PC-3 (cell line): ENCODE measurements at regions not wholly inside any gene's neighbourhood (a gene's known extent, or its start where the extent isn't known, plus 50 kb on each side); places are given as distances from the start of the nearest gene placed in this dataset.

Source experiments
- ATAC-seq: fragments of 200-7000 bp; cut with Tn5 transposase; 2 replicates; pipeline ENCODE4 v1.9.1; 2020; ENCODE audit warnings: mild to moderate bottlenecking, moderate library complexity
- BruUV-seq: library from RNA; stranded (reverse); fragments of 400-500 nt; replicated peaks from 2 replicates; lab custom pipeline; 2021; lab: Mats Ljungman, UMichigan
- CTCF ChIA-PET: fragments of 300-600 bp; sonication (Branson Sonifier 250); formaldehyde crosslinking; loops from one replicate; lab custom pipeline; 2022; ENCODE audit warnings: antibody characterized with exemption; lab: Charles Lee
- POLR2A ChIA-PET: fragments of 300-600 bp; sonication (Branson Sonifier 250); formaldehyde crosslinking; loops from one replicate; lab custom pipeline; 2022; ENCODE audit warnings: antibody characterized with exemption; ENCODE audit not compliant: unreplicated experiment; lab: Charles Lee
- DNase-seq: peaks from one replicate; pipeline ENCODE4 v3.0.0-alpha.2; 2015
- H2AFZ ChIP-seq: fragments of 300-600 bp; sonication (generic); 2 replicates; pipeline ENCODE4 v1.6.0; 2016; ENCODE audit warnings: antibody characterized with exemption, low read length
- H3F3A ChIP-seq: fragments of 300-600 bp; sonication (generic); one replicate; pipeline ENCODE4 v1.6.0; 2017; ENCODE audit warnings: antibody characterized with exemption, low read length, control low read depth, mild to moderate bottlenecking; ENCODE audit not compliant: unreplicated experiment
- H3K27ac ChIP-seq: fragments of 300-600 bp; sonication (generic); 2 replicates; pipeline ENCODE4 v1.5.1; 2016; ENCODE audit warnings: mild to moderate bottlenecking, low read length
- H3K27me3 ChIP-seq: fragments of 300-600 bp; sonication (generic); 2 replicates; pipeline ENCODE4 v1.6.1; 2016; ENCODE audit warnings: low read length, mixed read lengths
- H3K36me3 ChIP-seq: fragments of 300-600 bp; sonication (generic); 2 replicates; pipeline ENCODE4 v1.6.1; 2016; ENCODE audit warnings: low read depth, mixed run types, low read length, mixed read lengths
- H3K4me1 ChIP-seq: fragments of 300-600 bp; sonication (generic); 2 replicates; pipeline ENCODE4 v1.5.1; 2016; ENCODE audit warnings: low read length; ENCODE audit not compliant: insufficient read depth
- H3K4me2 ChIP-seq: fragments of 300-600 bp; sonication (generic); 2 replicates; pipeline ENCODE4 v1.6.0; 2016; ENCODE audit warnings: low read length
- H3K4me3 ChIP-seq: fragments of 300-600 bp; sonication (generic); 2 replicates; pipeline ENCODE4 v1.5.1; 2016; ENCODE audit warnings: mild to moderate bottlenecking, low read length, mixed read lengths
- H3K79me2 ChIP-seq: fragments of 300-600 bp; sonication (generic); 2 replicates; pipeline ENCODE4 v1.6.1; 2017; ENCODE audit warnings: low read length, mixed read lengths
- H3K9ac ChIP-seq: fragments of 300-600 bp; sonication (generic); 2 replicates; pipeline ENCODE4 v1.6.0; 2016; ENCODE audit warnings: mild to moderate bottlenecking, low read length
- H3K9me2 ChIP-seq: fragments of 300-600 bp; sonication (generic); replicated peaks from 2 replicates; pipeline ENCODE4 v1.6.1; 2016; ENCODE audit warnings: mixed run types, low read length, mixed read lengths
- H3K9me3 ChIP-seq: fragments of 300-600 bp; sonication (generic); 2 replicates; pipeline ENCODE4 v1.6.1; 2016; ENCODE audit warnings: low read length, mixed read lengths
- H4K20me1 ChIP-seq: fragments of 300-600 bp; sonication (generic); 2 replicates; pipeline ENCODE4 v1.6.1; 2016; ENCODE audit warnings: low read length, mixed read lengths
- EZH2 ChIP-seq: fragments of 300-600 bp; sonication (generic); IDR thresholded peaks from one replicate; pipeline ENCODE4 v1.6.1; 2017; ENCODE audit warnings: antibody characterized with exemption, mild to moderate bottlenecking, low read length; ENCODE audit not compliant: unreplicated experiment
- EZH2phosphoT487 ChIP-seq: fragments of 300-600 bp; sonication (generic); IDR thresholded peaks from 2 replicates; pipeline ENCODE4 v1.6.1; 2018; ENCODE audit warnings: mild to moderate bottlenecking, antibody characterized with exemption, low read length, borderline replicate concordance
- intact Hi-C: fragments of 100-400 bp; cut with micrococcal nuclease; formaldehyde crosslinking; loops from 2 replicates; pipeline ENCODE4 v1.9.0; 2023
- TF ChIP-seq, protein P1 (sequence below): fragments of 300-600 bp; sonication (generic); conservative IDR thresholded peaks from 2 replicates; pipeline ENCODE4 v1.5.1; 2017; ENCODE audit warnings: antibody characterized with exemption, low read depth, mild to moderate bottlenecking, low read length

DNA sequence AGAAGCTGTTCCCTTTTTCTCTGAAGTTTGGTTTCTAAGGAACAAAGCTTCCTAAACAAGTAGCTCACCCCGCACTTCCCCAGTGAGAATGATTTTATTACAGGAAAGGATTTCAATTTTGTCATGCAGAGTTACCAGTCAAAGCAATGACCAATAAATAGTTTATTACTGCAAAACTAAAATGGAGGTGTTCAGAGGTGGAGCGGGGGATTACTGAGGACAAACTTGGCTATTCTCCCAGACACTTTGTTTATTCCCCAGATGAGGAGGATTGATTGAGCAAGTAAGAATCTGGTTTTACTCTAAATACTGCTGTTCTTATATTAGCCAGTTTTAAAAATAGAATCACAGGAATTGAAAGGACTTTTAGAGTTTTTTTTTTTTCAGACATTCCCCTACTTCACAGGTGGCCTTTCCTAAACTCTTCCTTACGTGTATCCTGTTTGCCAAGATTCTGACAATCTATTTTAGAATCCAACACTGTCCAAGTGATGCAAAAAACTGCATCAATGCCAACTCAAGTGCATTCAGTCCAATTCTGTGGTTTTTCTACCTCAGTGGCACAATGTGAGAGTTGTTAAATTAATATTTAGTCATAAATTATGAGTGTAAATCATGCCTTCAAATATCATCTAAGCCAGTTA is 136.1 kb downstream of the TNFSF18 start:
- H4K20me1 ChIP-seq: no peaks in the 10 kb centered on the region
- ATAC-seq: peak; percentile 5
- peaks cover 18% of the 10 kb centered on the region for H3K36me3 ChIP-seq
- H3K27ac ChIP-seq: peak overlapping the region; percentile 72
- 0 out of 2 replicates have a peak, but pooled peaks cover under 1% of the 10 kb centered on the region for H3K9me2 ChIP-seq
- peaks cover 66% of the 10 kb centered on the region for H3K4me1 ChIP-seq
- H3K79me2 ChIP-seq: no peaks in the 10 kb centered on the region
- H3F3A ChIP-seq: peaks cover 32% of the 10 kb centered on the region
- peak overlapping the region; percentile 9 for H2AFZ ChIP-seq
- TF ChIP-seq EZH2: no peak
- TF ChIP-seq, protein P1, sequence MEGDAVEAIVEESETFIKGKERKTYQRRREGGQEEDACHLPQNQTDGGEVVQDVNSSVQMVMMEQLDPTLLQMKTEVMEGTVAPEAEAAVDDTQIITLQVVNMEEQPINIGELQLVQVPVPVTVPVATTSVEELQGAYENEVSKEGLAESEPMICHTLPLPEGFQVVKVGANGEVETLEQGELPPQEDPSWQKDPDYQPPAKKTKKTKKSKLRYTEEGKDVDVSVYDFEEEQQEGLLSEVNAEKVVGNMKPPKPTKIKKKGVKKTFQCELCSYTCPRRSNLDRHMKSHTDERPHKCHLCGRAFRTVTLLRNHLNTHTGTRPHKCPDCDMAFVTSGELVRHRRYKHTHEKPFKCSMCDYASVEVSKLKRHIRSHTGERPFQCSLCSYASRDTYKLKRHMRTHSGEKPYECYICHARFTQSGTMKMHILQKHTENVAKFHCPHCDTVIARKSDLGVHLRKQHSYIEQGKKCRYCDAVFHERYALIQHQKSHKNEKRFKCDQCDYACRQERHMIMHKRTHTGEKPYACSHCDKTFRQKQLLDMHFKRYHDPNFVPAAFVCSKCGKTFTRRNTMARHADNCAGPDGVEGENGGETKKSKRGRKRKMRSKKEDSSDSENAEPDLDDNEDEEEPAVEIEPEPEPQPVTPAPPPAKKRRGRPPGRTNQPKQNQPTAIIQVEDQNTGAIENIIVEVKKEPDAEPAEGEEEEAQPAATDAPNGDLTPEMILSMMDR: no peak
- TF ChIP-seq EZH2phosphoT487: no peak
- peak overlapping the region; percentile 21 for H3K9ac ChIP-seq
- ChIA-PET CTCF (interaction anchor here (0.5 to 0.9 kb wide), 6 partner anchors 29 to 496 kb away, joined by 3 to 4 read pairs (median 3); no protein-coding TSS in a partner anchor), POLR2A (interaction anchor here (0.5 to 1.0 kb wide), 6 partner anchors 11 to 1473 kb away, joined by 3 to 12 read pairs (median 4); no protein-coding TSS in a partner anchor)
- H3K4me3 ChIP-seq: peak overlapping the region; percentile 0; the same call in 1 of the 2 replicates
- H3K9me3 ChIP-seq: peaks cover 18% of the 10 kb centered on the region
- no TSS peak for BruUV-seq
- no peaks in the 10 kb centered on the region for H3K27me3 ChIP-seq
- peak; percentile 99 for DNase-seq
- peak overlapping the region; percentile 61 for H3K4me2 ChIP-seq
- intact Hi-C loops: loop anchor here (1.0 to 5.0 kb wide), 3 partner anchors 11 to 288 kb away; no protein-coding TSS in a partner anchor

DNA sequence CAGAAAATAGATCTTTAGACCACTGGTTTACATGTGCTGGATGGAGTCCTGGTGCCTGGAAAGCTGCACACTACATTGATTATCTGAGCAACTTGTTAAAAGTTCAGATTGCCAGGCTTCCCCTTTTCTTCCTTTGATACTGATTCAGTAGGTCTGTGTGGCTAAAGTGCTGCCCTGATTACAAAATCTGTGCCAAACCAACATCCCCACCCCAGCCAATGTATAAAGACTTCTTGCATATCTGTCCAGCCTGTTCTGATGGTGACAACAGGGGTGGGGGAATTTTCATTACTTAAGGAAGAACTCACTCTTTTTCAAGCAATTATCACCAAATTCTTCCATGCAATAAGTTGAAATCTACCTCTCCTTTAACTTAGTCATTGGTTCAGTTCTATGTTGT is 135.5 kb downstream of the TNFSF18 start:
- ChIA-PET POLR2A (no interaction called here), CTCF (interaction anchor here (0.7 kb wide), 1 partner anchor 502 kb away, joined by 3 read pairs; no protein-coding TSS in a partner anchor)
- H4K20me1 ChIP-seq: no peaks in the 10 kb centered on the region
- peak overlapping the region; percentile 1; the same call in 1 of the 2 replicates for H2AFZ ChIP-seq
- BruUV-seq: no TSS peak
- peaks cover 18% of the 10 kb centered on the region for H3K36me3 ChIP-seq
- peaks cover 66% of the 10 kb centered on the region for H3K4me1 ChIP-seq
- peaks cover 18% of the 10 kb centered on the region for H3K9me3 ChIP-seq
- peak overlapping the region; percentile 72 for H3K27ac ChIP-seq
- peak overlapping the region; percentile 61 for H3K4me2 ChIP-seq
- TF ChIP-seq EZH2 (no peak), EZH2phosphoT487 (no peak)
- TF ChIP-seq, protein P1: no peak
- no peaks in the 10 kb centered on the region for H3K79me2 ChIP-seq
- intact Hi-C loops: loop anchor here (5.0 kb wide), 2 partner anchors 182 to 287 kb away; no protein-coding TSS in a partner anchor
- DNase-seq (peak; percentile 54), ATAC-seq (no peak)
- H3F3A ChIP-seq: peaks cover 32% of the 10 kb centered on the region
- H3K9ac ChIP-seq: peak overlapping the region; percentile 21
- peak overlapping the region; percentile 0; the same call in 1 of the 2 replicates for H3K4me3 ChIP-seq
- no peaks in the 10 kb centered on the region for H3K27me3 ChIP-seq
- 0 out of 2 replicates have a peak, but pooled peaks cover 3% of the 10 kb centered on the region for H3K9me2 ChIP-seq
